ENCODE measurements at regions not wholly inside any gene's neighbourhood (a gene's known extent, or its start where the extent isn't known, plus 50 kb on each side); places are given as distances from the start of the nearest gene placed in this dataset.
"Not testable (repeated sequence)": the region's sequence is repeated elsewhere in the genome, so short reads cannot be mapped to it uniquely, and the experiment has no call there.

DNA sequence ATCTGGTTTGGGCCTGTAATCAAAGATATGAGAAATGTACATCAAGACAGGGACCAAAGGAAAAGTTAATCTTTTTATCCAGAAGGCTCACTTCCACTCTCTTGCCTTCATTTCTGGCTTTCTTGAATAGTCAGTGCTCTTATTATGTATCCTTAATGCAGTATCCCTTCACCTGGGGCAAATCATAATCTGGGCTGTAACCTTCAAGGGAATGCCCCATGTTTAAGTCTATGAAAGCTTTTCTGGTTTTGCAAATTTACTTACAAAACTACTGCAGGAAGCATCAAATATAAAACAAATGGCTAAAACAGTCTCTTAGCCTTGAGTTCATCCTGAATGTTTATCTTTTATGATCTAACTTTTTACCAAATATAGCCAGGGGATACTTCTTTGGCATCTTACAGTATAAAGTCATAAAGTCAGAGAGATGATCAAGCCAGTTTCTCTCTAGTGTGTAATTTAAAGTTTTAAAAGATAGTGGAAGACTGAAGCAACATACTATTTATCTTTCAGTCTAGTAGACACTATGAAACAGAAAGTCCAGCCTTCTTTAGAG, 1214.8 kb downstream of the STIM2 start (continued):
- no peak for TF ChIP-seq IKZF1 (conservative IDR thresholded peaks at IDR 0.05)
- TF ChIP-seq, protein P1, sequence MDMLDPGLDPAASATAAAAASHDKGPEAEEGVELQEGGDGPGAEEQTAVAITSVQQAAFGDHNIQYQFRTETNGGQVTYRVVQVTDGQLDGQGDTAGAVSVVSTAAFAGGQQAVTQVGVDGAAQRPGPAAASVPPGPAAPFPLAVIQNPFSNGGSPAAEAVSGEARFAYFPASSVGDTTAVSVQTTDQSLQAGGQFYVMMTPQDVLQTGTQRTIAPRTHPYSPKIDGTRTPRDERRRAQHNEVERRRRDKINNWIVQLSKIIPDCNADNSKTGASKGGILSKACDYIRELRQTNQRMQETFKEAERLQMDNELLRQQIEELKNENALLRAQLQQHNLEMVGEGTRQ (IDR thresholded peaks at IDR 0.05; ENCODE audit: borderline replicate concordance, low read depth, low read length) = no peak
- TF ChIP-seq, protein P2, sequence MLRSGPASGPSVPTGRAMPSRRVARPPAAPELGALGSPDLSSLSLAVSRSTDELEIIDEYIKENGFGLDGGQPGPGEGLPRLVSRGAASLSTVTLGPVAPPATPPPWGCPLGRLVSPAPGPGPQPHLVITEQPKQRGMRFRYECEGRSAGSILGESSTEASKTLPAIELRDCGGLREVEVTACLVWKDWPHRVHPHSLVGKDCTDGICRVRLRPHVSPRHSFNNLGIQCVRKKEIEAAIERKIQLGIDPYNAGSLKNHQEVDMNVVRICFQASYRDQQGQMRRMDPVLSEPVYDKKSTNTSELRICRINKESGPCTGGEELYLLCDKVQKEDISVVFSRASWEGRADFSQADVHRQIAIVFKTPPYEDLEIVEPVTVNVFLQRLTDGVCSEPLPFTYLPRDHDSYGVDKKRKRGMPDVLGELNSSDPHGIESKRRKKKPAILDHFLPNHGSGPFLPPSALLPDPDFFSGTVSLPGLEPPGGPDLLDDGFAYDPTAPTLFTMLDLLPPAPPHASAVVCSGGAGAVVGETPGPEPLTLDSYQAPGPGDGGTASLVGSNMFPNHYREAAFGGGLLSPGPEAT (IDR thresholded peaks at IDR 0.05; ENCODE audit: low read depth) = no peak

DNA sequence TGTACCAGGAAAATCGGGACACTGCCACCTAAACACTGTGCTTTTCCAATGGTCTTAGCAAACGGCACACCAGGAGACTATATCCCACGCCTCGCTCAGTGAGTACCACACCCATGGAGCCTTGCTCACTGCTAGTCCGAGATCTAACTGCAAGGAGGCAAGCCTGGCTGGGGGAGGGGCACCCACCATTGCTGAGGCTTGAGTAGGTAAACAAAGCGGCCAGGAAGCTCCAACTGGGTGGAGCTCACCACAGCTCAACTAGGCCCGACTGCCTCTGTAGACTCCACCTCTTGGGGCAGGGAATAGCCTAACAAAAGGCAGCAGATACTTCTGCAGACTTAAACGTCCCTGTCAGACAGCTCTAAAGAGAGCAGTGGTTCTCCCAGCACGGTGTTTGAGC, 1216.6 kb downstream of the STIM2 start:
- CTCF ChIA-PET = not testable (repeated sequence)

More for the DNA sequence above, 1216.6 kb downstream of the STIM2 start:
- BruUV-seq (replicated peaks); H3K79me2 ChIP-seq (ENCODE audit: control insufficient read depth, insufficient read depth, low read length); FAIRE-seq; H3K4me2 ChIP-seq (ENCODE audit: control insufficient read depth, insufficient read depth); intact Hi-C loops (cut with micrococcal nuclease; ENCODE audit: unreplicated experiment); H3K9me3 ChIP-seq (replicated peaks; ENCODE audit: control insufficient read depth, insufficient read depth, low read length); POLR2A ChIA-PET; RAD21 ChIA-PET (ENCODE audit: unreplicated experiment); H3K9ac ChIP-seq (ENCODE audit: control insufficient read depth, insufficient read depth, low read length); H3K4me1 ChIP-seq (ENCODE audit: control insufficient read depth, insufficient read depth, low read length); H3K27ac ChIP-seq (ENCODE audit: control insufficient read depth, insufficient read depth); H3K36me3 ChIP-seq (ENCODE audit: control insufficient read depth in 2 of 2, insufficient read depth in 2 of 2, low read length in 1 of 2); H4K20me1 ChIP-seq (ENCODE audit: control insufficient read depth, insufficient read depth); H3K27me3 ChIP-seq (replicated peaks in 1 of 2; ENCODE audit: control insufficient read depth in 2 of 2, insufficient read depth in 2 of 2, low read length in 1 of 2); H2AFZ ChIP-seq (ENCODE audit: control insufficient read depth, low read depth, low read length); H3K4me3 ChIP-seq; ATAC-seq; SMC1A ChIA-PET (ENCODE audit: uncharacterized antibody, unreplicated experiment); DNase-seq (ENCODE audit: low read depth, low spot score); in situ Hi-C loops (cut with MboI): not testable (repeated sequence)
- WGBS (ENCODE audit: insufficient coverage, insufficient replicate concordance, low lambda C conversion rate, missing lambda C conversion rate) = 18% methylated on average over 9 of the region's 9 CpGs

All from GM12878 (cell line).